ENCODE measurements at regions not wholly inside any gene's neighbourhood (a gene's known extent, or its start where the extent isn't known, plus 50 kb on each side); places are given as distances from the start of the nearest gene placed in this dataset.

GRCh38 chr5:28714907-28715698 lies 1676.7 kb upstream of the CDH9 start:
- no peaks in the 10 kb centered on the region for H3K4me1 ChIP-seq (ENCODE audit: control insufficient read depth, low read length)
- no peaks in the 10 kb centered on the region for H3K9me2 ChIP-seq (replicated peaks; ENCODE audit: control insufficient read depth, low read length)
- H3K4me2 ChIP-seq (ENCODE audit: low read length), result no peak overlapping the region
- H3K36me3 ChIP-seq (ENCODE audit: control insufficient read depth, low read length), result no peaks in the 10 kb centered on the region
- TF ChIP-seq EZH2phosphoT487 (IDR thresholded peaks at IDR 0.05; ENCODE audit: borderline replicate concordance, low read length) (no peak), CTCF (IDR thresholded peaks at IDR 0.05; ENCODE audit: low read depth, low read length, poor library complexity, severe bottlenecking) (no peak)
- no peaks in the 10 kb centered on the region for H3K9me3 ChIP-seq (ENCODE audit: control insufficient read depth, insufficient read depth, low read length)
- no peak overlapping the region for H3K4me3 ChIP-seq (ENCODE audit: low read length)
- no peaks in the 10 kb centered on the region for H4K20me1 ChIP-seq (ENCODE audit: control insufficient read depth, insufficient read depth, low read depth, low read length)
- H3F3A ChIP-seq (ENCODE audit: control insufficient read depth, insufficient read depth), result no peaks in the 10 kb centered on the region
- H3K27ac ChIP-seq (ENCODE audit: low read depth, low read length), result no peak overlapping the region
- H3K27me3 ChIP-seq (ENCODE audit: control insufficient read depth, low read length), result no peaks in the 10 kb centered on the region
- no peaks in the 10 kb centered on the region for H3K79me2 ChIP-seq (ENCODE audit: control insufficient read depth, low read length)

GRCh38 chr5:28710360-28710759 lies 1672.0 kb upstream of the CDH9 start:
- H3F3A ChIP-seq (ENCODE audit: control insufficient read depth, insufficient read depth), result no peaks in the 10 kb centered on the region
- no peaks in the 10 kb centered on the region for H3K9me3 ChIP-seq (ENCODE audit: control insufficient read depth, insufficient read depth, low read length)
- no peak overlapping the region for H3K27ac ChIP-seq (ENCODE audit: low read depth, low read length)
- no peak for TF ChIP-seq EZH2phosphoT487 (IDR thresholded peaks at IDR 0.05; ENCODE audit: borderline replicate concordance, low read length)
- no peak for TF ChIP-seq CTCF (IDR thresholded peaks at IDR 0.05; ENCODE audit: low read depth, low read length, poor library complexity, severe bottlenecking)
- H3K4me1 ChIP-seq (ENCODE audit: control insufficient read depth, low read length), result no peaks in the 10 kb centered on the region
- H4K20me1 ChIP-seq (ENCODE audit: control insufficient read depth, insufficient read depth, low read depth, low read length), result no peaks in the 10 kb centered on the region
- no peaks in the 10 kb centered on the region for H3K27me3 ChIP-seq (ENCODE audit: control insufficient read depth, low read length)
- no peaks in the 10 kb centered on the region for H3K9me2 ChIP-seq (replicated peaks; ENCODE audit: control insufficient read depth, low read length)
- H3K36me3 ChIP-seq (ENCODE audit: control insufficient read depth, low read length), result no peaks in the 10 kb centered on the region
- no peak overlapping the region for H3K4me2 ChIP-seq (ENCODE audit: low read length)
- H3K4me3 ChIP-seq (ENCODE audit: low read length), result no peak overlapping the region
- no peaks in the 10 kb centered on the region for H3K79me2 ChIP-seq (ENCODE audit: control insufficient read depth, low read length)

- no peaks in the 10 kb centered on the region for H3K9me2 ChIP-seq (replicated peaks; ENCODE audit: control insufficient read depth, low read length)
- H4K20me1 ChIP-seq (ENCODE audit: control insufficient read depth, insufficient read depth, low read depth, low read length), result no peaks in the 10 kb centered on the region
- H3F3A ChIP-seq (ENCODE audit: control insufficient read depth, insufficient read depth), result no peaks in the 10 kb centered on the region
- no peaks in the 10 kb centered on the region for H3K79me2 ChIP-seq (ENCODE audit: control insufficient read depth, low read length)
- no peak overlapping the region for H3K27ac ChIP-seq (ENCODE audit: low read depth, low read length)
- no peaks in the 10 kb centered on the region for H3K27me3 ChIP-seq (ENCODE audit: control insufficient read depth, low read length)
- TF ChIP-seq EZH2phosphoT487 (IDR thresholded peaks at IDR 0.05; ENCODE audit: borderline replicate concordance, low read length) (no peak), CTCF (IDR thresholded peaks at IDR 0.05; ENCODE audit: low read depth, low read length, poor library complexity, severe bottlenecking) (no peak)
- no peaks in the 10 kb centered on the region for H3K4me1 ChIP-seq (ENCODE audit: control insufficient read depth, low read length)
- H3K9me3 ChIP-seq (ENCODE audit: control insufficient read depth, insufficient read depth, low read length), result no peaks in the 10 kb centered on the region
- no peak overlapping the region for H3K4me2 ChIP-seq (ENCODE audit: low read length)
- no peaks in the 10 kb centered on the region for H3K36me3 ChIP-seq (ENCODE audit: control insufficient read depth, low read length)
- H3K4me3 ChIP-seq (ENCODE audit: low read length), result no peak overlapping the region
Measured at GRCh38 chr5:28708472-28708871, 1670.1 kb upstream of the CDH9 start.
